HG03442 (cell line): ENCODE measurements at regions not wholly inside any gene's neighbourhood (a gene's known extent, or its start where the extent isn't known, plus 50 kb on each side); places are given as distances from the start of the nearest gene placed in this dataset.

Experiments
- ATAC-seq: cut with Tn5 transposase; IDR thresholded peaks from one replicate; pipeline ENCODE4 v1.9.1; 2021; ENCODE audit warnings: mild to moderate bottlenecking, moderate library complexity; ENCODE audit not compliant: unreplicated experiment

GRCh38 chr1:56357927-56358690 is 221.3 kb downstream of the PLPP3 start:
- ATAC-seq: no peak

GRCh38 chr1:56356376-56356990 is 222.9 kb downstream of the PLPP3 start:
- no peak for ATAC-seq

GRCh38 chr1:56355918-56356317 is 223.4 kb downstream of the PLPP3 start:
- no peak for ATAC-seq

GRCh38 chr1:56355422-56355821 is 223.9 kb downstream of the PLPP3 start:
- no peak for ATAC-seq

- no peak for ATAC-seq
Observed at GRCh38 chr1:56345831-56346230, 233.5 kb downstream of the PLPP3 start.

GRCh38 chr1:56340977-56341376 is 238.4 kb downstream of the PLPP3 start:
- no peak for ATAC-seq

GRCh38 chr1:56339786-56340465 is 239.4 kb downstream of the PLPP3 start:
- no peak for ATAC-seq

GRCh38 chr1:56339093-56339492 is 240.3 kb downstream of the PLPP3 start:
- no peak for ATAC-seq

GRCh38 chr1:56336982-56337381 is 242.4 kb downstream of the PLPP3 start:
- ATAC-seq: no peak

GRCh38 chr1:56335394-56335793 is 244.0 kb downstream of the PLPP3 start:
- ATAC-seq: no peak

GRCh38 chr1:56334047-56334446 is 245.3 kb downstream of the PLPP3 start:
- ATAC-seq: no peak

GRCh38 chr1:56333461-56333860 is 245.9 kb downstream of the PLPP3 start:
- ATAC-seq: no peak

- ATAC-seq: no peak
Observed at GRCh38 chr1:56331892-56332567, 247.3 kb downstream of the PLPP3 start.

- no peak for ATAC-seq
Observed at GRCh38 chr1:56331207-56331891, 248.0 kb downstream of the PLPP3 start.

- peak; percentile 93 for ATAC-seq
Observed at GRCh38 chr1:56330391-56331026, 248.9 kb downstream of the PLPP3 start.

GRCh38 chr1:56329970-56330369 is 249.4 kb downstream of the PLPP3 start:
- ATAC-seq: no peak

GRCh38 chr1:56327195-56327594 is 252.2 kb downstream of the PLPP3 start:
- no peak for ATAC-seq

GRCh38 chr1:56326056-56326455 is 253.3 kb downstream of the PLPP3 start:
- ATAC-seq: no peak

GRCh38 chr1:56324504-56324903 is 254.9 kb downstream of the PLPP3 start:
- ATAC-seq: no peak

- no peak for ATAC-seq
Observed at GRCh38 chr1:56322211-56322610, 257.2 kb downstream of the PLPP3 start.

- ATAC-seq: no peak
Observed at GRCh38 chr1:56321150-56321490, 258.2 kb downstream of the PLPP3 start.
